ENCODE measurements at regions not wholly inside any gene's neighbourhood (a gene's known extent, or its start where the extent isn't known, plus 50 kb on each side); places are given as distances from the start of the nearest gene placed in this dataset.

DNA sequence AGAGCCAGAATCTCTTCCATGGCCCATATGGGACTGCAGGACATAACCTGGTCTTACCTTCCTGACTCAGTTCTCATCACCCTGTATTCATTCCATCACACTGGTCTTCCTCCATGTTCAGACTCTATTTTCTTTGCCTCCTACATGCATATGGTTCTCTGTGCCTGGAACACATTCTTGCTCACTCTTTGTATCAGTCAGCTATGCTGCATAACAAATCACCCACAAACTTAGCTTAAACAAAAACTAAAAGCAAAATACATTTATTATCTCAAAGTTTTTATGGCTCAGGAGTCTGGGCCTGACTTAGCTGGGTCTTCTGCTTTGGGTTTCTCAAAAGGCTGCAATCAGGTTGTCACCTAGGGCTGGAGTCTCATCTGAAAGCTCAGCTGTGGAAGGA lies 712.6 kb upstream of the TBX3 start:
- H3K4me3 ChIP-seq (ENCODE audit: low read length) = no peak overlapping the region
- H3K27ac ChIP-seq (ENCODE audit: low read length) = no peak overlapping the region
- H3K36me3 ChIP-seq (ENCODE audit: insufficient read depth, low read length) = no peaks in the 10 kb centered on the region
- no peak overlapping the region for H3K9ac ChIP-seq (ENCODE audit: low read length)
- H3K4me2 ChIP-seq (ENCODE audit: low read length) = no peak overlapping the region
- no peaks in the 10 kb centered on the region for H3F3A ChIP-seq (ENCODE audit: insufficient read depth, low read length, poor library complexity, severe bottlenecking)
- no peaks in the 10 kb centered on the region for H3K9me2 ChIP-seq (ENCODE audit: insufficient read depth, low read length)
- peaks cover 8% of the 10 kb centered on the region for H3K9me3 ChIP-seq (ENCODE audit: low read length)
- no peaks in the 10 kb centered on the region for H3K27me3 ChIP-seq (ENCODE audit: insufficient read depth, low read depth, low read length)
- no peaks in the 10 kb centered on the region for H4K20me1 ChIP-seq (ENCODE audit: insufficient read depth)
- H2AFZ ChIP-seq (ENCODE audit: low read depth, low read length) = no peak overlapping the region
- TF ChIP-seq TAF1 (IDR thresholded peaks at IDR 0.05; ENCODE audit: low read depth) (no peak), EP300 (conservative IDR thresholded peaks at IDR 0.05; ENCODE audit: poor library complexity, severe bottlenecking) (no peak)
- no peaks in the 10 kb centered on the region for H3K79me2 ChIP-seq (replicated peaks; ENCODE audit: insufficient read depth, low read length)

DNA sequence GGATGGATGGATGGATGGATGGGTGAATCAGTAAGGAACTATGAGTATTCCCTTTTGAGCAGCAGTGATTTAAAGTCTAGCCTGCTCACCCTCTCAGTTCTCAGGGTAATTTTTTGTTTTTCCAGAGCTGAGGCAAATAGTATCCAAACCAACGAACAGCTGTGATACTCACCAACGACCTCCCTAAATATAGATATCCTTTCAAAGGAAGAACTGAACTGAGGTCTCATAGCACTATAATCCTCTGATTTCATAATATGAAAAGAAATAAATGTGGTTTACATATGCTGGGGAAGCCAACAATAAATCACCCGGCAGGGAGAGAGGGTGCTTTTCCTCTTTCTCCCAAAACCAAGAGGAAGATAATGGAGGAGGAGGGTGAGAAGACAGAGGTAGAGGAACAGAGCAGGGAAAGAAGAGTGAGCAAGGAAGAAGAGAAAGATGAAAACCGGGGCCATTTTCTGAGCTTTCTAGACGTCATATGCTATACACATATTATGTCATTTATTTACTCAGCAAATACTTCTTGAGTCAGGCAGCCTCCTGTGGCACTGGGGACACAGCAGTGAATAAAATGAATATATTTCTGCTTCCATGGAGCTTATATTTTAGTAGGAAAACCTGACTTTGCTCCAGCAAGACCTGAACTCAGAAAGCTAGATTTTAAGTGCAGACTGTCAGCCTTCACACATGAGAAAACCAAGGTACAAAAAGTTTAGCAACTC lies 710.7 kb upstream of the TBX3 start:
- Histone ChIP-seq H3K4me3 (ENCODE audit: low read length) (no peak overlapping the region), H3K9me2 (ENCODE audit: insufficient read depth, low read length) (no peaks in the 10 kb centered on the region), H3K36me3 (ENCODE audit: insufficient read depth, low read length) (no peaks in the 10 kb centered on the region), H3K27me3 (ENCODE audit: insufficient read depth, low read depth, low read length) (no peaks in the 10 kb centered on the region), H4K20me1 (ENCODE audit: insufficient read depth) (no peaks in the 10 kb centered on the region), H3F3A (ENCODE audit: insufficient read depth, low read length, poor library complexity, severe bottlenecking) (no peaks in the 10 kb centered on the region), H3K9ac (ENCODE audit: low read length) (no peak overlapping the region), H3K4me2 (ENCODE audit: low read length) (no peak overlapping the region), H3K27ac (ENCODE audit: low read length) (no peak overlapping the region), H2AFZ (ENCODE audit: low read depth, low read length) (no peak overlapping the region), H3K9me3 (ENCODE audit: low read length) (peaks cover 8% of the 10 kb centered on the region), H3K79me2 (replicated peaks; ENCODE audit: insufficient read depth, low read length) (no peaks in the 10 kb centered on the region)
- TF ChIP-seq EZH2 (IDR thresholded peaks at IDR 0.05; ENCODE audit: borderline replicate concordance, insufficient read depth, low read length, poor library complexity, severe bottlenecking) (no peak), SMC3 (conservative IDR thresholded peaks at IDR 0.05; ENCODE audit: poor library complexity) (no peak)
- TF ChIP-seq, protein P1, sequence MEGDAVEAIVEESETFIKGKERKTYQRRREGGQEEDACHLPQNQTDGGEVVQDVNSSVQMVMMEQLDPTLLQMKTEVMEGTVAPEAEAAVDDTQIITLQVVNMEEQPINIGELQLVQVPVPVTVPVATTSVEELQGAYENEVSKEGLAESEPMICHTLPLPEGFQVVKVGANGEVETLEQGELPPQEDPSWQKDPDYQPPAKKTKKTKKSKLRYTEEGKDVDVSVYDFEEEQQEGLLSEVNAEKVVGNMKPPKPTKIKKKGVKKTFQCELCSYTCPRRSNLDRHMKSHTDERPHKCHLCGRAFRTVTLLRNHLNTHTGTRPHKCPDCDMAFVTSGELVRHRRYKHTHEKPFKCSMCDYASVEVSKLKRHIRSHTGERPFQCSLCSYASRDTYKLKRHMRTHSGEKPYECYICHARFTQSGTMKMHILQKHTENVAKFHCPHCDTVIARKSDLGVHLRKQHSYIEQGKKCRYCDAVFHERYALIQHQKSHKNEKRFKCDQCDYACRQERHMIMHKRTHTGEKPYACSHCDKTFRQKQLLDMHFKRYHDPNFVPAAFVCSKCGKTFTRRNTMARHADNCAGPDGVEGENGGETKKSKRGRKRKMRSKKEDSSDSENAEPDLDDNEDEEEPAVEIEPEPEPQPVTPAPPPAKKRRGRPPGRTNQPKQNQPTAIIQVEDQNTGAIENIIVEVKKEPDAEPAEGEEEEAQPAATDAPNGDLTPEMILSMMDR (IDR thresholded peaks at IDR 0.05; ENCODE audit: poor library complexity, severe bottlenecking) = no peak

DNA sequence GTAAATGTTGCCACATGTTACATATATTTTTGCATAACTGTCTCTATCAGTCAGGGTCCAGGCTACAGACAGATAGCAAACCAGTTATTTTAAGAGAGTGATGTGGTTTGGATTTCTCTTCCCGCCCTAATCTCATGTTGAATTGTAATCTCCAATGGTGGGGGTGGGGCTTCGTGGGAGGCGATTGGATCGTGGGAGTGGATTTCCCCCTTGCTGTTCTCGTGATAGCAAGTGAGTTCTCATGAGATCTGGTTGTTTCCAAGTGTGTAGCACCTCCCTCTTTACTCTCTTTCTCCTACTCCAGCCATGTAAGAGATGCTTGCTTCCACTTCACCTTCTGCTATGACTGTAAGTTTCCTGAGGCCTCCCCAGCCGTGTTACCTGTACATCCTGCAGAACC lies 704.2 kb upstream of the TBX3 start:
- H3K4me2 ChIP-seq (ENCODE audit: low read length) = no peak overlapping the region

DNA sequence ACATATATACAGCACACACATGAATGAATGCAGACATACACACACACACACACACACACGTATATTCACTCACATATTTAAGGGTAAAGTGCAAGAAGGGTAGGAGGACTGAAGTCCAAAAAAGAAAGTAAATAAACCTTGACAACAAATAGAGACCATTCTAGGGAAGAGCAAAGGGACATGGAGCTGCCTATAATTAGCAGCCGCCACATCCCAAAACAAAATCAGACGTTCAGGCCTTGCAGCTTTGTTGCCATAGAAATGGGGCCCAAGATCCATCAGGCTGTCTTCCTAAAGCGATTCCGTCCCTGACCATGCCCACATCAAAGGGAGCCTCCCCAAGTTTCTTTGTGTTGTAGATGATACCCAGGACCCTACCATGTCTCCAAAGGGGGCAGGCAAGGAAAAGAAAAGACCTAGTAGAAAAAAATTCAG lies 703.5 kb upstream of the TBX3 start:
- H2AFZ ChIP-seq (ENCODE audit: low read depth, low read length) = no peak overlapping the region
- no peaks in the 10 kb centered on the region for H3K9me2 ChIP-seq (ENCODE audit: insufficient read depth, low read length)
- TF ChIP-seq RAD21 (conservative IDR thresholded peaks at IDR 0.05) = no peak
- no peak for TF ChIP-seq EZH2 (IDR thresholded peaks at IDR 0.05; ENCODE audit: borderline replicate concordance, insufficient read depth, low read length, poor library complexity, severe bottlenecking)
- TF ChIP-seq TAF1 (IDR thresholded peaks at IDR 0.05; ENCODE audit: low read depth) = no peak
- TF ChIP-seq, protein P2, sequence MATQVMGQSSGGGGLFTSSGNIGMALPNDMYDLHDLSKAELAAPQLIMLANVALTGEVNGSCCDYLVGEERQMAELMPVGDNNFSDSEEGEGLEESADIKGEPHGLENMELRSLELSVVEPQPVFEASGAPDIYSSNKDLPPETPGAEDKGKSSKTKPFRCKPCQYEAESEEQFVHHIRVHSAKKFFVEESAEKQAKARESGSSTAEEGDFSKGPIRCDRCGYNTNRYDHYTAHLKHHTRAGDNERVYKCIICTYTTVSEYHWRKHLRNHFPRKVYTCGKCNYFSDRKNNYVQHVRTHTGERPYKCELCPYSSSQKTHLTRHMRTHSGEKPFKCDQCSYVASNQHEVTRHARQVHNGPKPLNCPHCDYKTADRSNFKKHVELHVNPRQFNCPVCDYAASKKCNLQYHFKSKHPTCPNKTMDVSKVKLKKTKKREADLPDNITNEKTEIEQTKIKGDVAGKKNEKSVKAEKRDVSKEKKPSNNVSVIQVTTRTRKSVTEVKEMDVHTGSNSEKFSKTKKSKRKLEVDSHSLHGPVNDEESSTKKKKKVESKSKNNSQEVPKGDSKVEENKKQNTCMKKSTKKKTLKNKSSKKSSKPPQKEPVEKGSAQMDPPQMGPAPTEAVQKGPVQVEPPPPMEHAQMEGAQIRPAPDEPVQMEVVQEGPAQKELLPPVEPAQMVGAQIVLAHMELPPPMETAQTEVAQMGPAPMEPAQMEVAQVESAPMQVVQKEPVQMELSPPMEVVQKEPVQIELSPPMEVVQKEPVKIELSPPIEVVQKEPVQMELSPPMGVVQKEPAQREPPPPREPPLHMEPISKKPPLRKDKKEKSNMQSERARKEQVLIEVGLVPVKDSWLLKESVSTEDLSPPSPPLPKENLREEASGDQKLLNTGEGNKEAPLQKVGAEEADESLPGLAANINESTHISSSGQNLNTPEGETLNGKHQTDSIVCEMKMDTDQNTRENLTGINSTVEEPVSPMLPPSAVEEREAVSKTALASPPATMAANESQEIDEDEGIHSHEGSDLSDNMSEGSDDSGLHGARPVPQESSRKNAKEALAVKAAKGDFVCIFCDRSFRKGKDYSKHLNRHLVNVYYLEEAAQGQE (IDR thresholded peaks at IDR 0.05; ENCODE audit: borderline replicate concordance) = no peak
- no peak overlapping the region for H3K4me2 ChIP-seq (ENCODE audit: low read length)
- no peaks in the 10 kb centered on the region for H4K20me1 ChIP-seq (ENCODE audit: insufficient read depth)
- no peak overlapping the region for H3K27ac ChIP-seq (ENCODE audit: low read length)
- no peak overlapping the region for H3K9ac ChIP-seq (ENCODE audit: low read length)
- H3K9me3 ChIP-seq (ENCODE audit: low read length) = no peaks in the 10 kb centered on the region
- no peaks in the 10 kb centered on the region for H3K27me3 ChIP-seq (ENCODE audit: insufficient read depth, low read depth, low read length)
- H3K79me2 ChIP-seq (replicated peaks; ENCODE audit: insufficient read depth, low read length) = no peaks in the 10 kb centered on the region
- no peaks in the 10 kb centered on the region for H3K36me3 ChIP-seq (ENCODE audit: insufficient read depth, low read length)
- H3K4me3 ChIP-seq (ENCODE audit: low read length) = no peak overlapping the region
- H3F3A ChIP-seq (ENCODE audit: insufficient read depth, low read length, poor library complexity, severe bottlenecking) = no peaks in the 10 kb centered on the region

More for the DNA sequence above, 704.2 kb upstream of the TBX3 start:
- Histone ChIP-seq H3K9me3 (ENCODE audit: low read length) (no peaks in the 10 kb centered on the region), H3K9me2 (ENCODE audit: insufficient read depth, low read length) (no peaks in the 10 kb centered on the region), H3K27ac (ENCODE audit: low read length) (no peak overlapping the region), H3K9ac (ENCODE audit: low read length) (no peak overlapping the region), H3K27me3 (ENCODE audit: insufficient read depth, low read depth, low read length) (no peaks in the 10 kb centered on the region), H3K4me3 (ENCODE audit: low read length) (no peak overlapping the region), H2AFZ (ENCODE audit: low read depth, low read length) (no peak overlapping the region), H3K79me2 (replicated peaks; ENCODE audit: insufficient read depth, low read length) (no peaks in the 10 kb centered on the region), H3K36me3 (ENCODE audit: insufficient read depth, low read length) (no peaks in the 10 kb centered on the region), H3F3A (ENCODE audit: insufficient read depth, low read length, poor library complexity, severe bottlenecking) (no peaks in the 10 kb centered on the region), H4K20me1 (ENCODE audit: insufficient read depth) (no peaks in the 10 kb centered on the region)
- TF ChIP-seq TAF1 (IDR thresholded peaks at IDR 0.05; ENCODE audit: low read depth) (no peak), SMC3 (conservative IDR thresholded peaks at IDR 0.05; ENCODE audit: poor library complexity) (no peak), POLR2AphosphoS5 (IDR thresholded peaks at IDR 0.05) (no peak), EZH2 (IDR thresholded peaks at IDR 0.05; ENCODE audit: borderline replicate concordance, insufficient read depth, low read length, poor library complexity, severe bottlenecking) (no peak), EP300 (conservative IDR thresholded peaks at IDR 0.05; ENCODE audit: poor library complexity, severe bottlenecking) (no peak)
